Epithelial cell of esophagus (primary cell): ENCODE measurements at regions not wholly inside any gene's neighbourhood (a gene's known extent, or its start where the extent isn't known, plus 50 kb on each side); places are given as distances from the start of the nearest gene placed in this dataset.
"Not testable (repeated sequence)": the region's sequence is repeated elsewhere in the genome, so short reads cannot be mapped to it uniquely, and the experiment has no call there.

Experiments
- DNase-seq: peaks from one replicate; pipeline ENCODE4 v3.0.0; 2010; ENCODE audit warnings: low read depth
- H3K4me3 ChIP-seq: 2 replicates; pipeline ENCODE4 v1.5.1; 2011; ENCODE audit warnings: mild to moderate bottlenecking, low read length, control low read depth
- TF ChIP-seq, protein P1 (sequence below): IDR thresholded peaks from 2 replicates; pipeline ENCODE4 v1.5.1; 2011; ENCODE audit warnings: low read depth, mild to moderate bottlenecking, low read length, control low read depth, inconsistent platforms; ENCODE audit not compliant: insufficient read depth; ENCODE audit errors: missing control alignments

DNA sequence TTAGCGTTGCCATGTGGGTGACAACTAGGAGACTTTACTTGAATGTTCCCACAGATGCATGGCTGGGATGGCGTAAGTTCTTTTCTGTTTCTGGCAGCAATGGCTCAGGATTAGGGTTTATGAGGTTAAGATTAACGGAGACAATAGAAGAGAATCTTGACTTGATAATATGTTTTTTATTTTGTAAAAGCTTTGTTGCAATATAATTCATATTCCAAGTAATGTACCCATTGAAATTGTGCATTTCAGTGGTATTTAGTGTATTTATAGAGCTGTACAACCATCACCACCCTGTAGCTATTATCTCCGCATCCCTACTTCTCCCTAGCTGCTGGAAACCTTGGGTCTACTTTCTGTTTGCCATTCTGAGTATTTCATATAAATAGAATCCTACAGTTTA is 349.2 kb downstream of the UTRN start:
- TF ChIP-seq, protein P1, sequence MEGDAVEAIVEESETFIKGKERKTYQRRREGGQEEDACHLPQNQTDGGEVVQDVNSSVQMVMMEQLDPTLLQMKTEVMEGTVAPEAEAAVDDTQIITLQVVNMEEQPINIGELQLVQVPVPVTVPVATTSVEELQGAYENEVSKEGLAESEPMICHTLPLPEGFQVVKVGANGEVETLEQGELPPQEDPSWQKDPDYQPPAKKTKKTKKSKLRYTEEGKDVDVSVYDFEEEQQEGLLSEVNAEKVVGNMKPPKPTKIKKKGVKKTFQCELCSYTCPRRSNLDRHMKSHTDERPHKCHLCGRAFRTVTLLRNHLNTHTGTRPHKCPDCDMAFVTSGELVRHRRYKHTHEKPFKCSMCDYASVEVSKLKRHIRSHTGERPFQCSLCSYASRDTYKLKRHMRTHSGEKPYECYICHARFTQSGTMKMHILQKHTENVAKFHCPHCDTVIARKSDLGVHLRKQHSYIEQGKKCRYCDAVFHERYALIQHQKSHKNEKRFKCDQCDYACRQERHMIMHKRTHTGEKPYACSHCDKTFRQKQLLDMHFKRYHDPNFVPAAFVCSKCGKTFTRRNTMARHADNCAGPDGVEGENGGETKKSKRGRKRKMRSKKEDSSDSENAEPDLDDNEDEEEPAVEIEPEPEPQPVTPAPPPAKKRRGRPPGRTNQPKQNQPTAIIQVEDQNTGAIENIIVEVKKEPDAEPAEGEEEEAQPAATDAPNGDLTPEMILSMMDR, result no peak
- no peak overlapping the region for H3K4me3 ChIP-seq
- no peak for DNase-seq

DNA sequence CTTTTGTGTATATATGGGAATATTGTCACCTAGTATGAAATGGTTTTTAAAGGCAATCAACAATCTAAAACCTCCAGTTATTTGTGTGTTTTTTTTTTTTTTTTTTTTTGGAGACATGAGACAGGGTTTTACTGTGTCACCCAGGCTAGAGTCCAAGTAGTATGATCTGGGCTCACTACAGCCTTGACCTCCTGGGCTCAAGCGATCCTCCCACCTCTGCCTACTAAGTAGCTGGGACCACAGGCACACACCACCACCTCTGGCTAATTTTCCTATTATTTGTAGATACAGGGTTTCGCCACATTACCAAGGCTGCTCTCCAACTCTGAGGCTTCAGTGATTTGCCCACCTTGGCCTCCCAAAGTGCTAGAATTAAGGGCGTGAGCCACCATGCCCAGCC is 349.9 kb downstream of the UTRN start:
- DNase-seq, result no peak
- TF ChIP-seq, protein P1, result no peak
- no peak overlapping the region for H3K4me3 ChIP-seq

DNA sequence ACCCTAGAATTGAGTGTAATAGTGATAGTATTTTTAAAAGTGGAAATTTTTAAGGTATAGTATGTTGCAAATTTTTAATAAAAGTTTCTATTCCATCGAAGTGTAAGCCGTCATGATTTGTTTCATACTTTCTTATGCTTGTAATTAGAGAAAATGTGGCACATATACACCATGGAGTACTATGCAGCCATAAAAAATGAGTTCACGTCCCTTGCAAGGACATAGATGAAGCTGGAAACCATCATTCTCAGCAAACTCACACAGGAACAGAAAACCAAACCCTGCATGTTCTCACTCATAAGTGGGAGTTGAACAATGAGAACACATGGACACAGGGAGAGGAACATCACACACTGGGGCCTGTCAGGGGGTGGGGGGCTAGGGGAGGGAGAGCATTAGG is 350.9 kb downstream of the UTRN start:
- not testable (repeated sequence) for DNase-seq, H3K4me3 ChIP-seq

DNA sequence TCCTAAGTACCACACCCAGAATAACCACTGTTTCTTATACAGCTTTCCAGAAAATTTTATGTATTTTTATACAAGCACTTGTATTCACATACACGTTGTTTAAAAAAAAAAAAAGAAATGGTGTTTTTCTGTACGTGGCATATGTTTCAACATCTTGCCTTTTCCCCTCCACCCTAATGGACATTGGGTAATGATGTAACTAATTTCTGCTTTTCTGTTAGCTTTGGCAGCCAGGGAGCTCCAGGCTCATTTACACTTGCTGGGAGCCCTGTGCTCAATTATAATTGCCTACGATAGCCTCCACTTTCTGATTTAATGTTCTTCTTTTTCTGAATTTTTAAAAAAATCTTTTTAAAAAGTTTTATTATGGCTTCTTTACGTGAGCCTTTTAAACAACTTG is 352.4 kb downstream of the UTRN start:
- no peak for DNase-seq
- TF ChIP-seq, protein P1, result no peak

DNA sequence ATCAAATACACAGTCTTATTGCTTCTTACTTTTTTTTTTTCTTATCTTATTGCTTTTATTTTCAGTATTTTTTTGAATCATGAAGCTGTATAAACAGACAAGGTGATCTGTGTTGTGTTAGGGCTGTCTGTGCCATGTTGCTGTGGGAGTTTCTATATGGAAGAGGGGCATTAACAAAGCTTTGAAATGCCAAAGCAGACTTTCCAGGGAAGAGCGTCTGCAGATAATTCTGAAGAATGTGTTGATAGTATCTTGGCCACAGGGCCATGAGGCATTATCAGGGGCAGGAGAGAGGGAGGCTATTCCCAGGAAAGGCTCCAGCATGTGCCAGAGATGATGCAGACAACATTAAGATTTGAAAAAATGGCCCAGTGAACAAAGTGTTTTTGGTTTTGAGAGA is 354.5 kb downstream of the UTRN start:
- no peak for DNase-seq

More for the DNA sequence above, 352.4 kb downstream of the UTRN start:
- no peak overlapping the region for H3K4me3 ChIP-seq

DNA sequence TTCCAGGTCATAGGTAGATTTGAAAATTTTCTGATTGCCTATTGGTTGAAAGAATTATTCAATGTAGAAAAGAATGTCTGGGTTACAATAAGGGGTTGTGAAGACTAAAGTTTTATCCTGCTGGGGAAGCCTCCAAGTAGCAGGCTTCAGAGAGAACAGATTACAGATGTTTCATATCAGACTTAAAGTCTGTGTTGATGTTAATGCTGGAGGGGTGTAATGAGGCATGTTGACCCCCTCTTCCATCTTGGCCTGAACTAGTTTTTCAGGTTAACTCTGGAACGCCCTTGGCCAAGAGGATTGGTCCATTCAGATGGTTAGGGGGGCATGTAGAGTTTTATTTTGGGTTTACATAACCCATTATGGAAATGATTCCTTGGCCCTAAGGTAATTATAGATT is 356.2 kb downstream of the UTRN start:
- no peak overlapping the region for H3K4me3 ChIP-seq
- no peak for DNase-seq
- TF ChIP-seq, protein P1, result no peak

More for the DNA sequence above, 354.5 kb downstream of the UTRN start:
- TF ChIP-seq, protein P1, result no peak
- no peak overlapping the region for H3K4me3 ChIP-seq

DNA sequence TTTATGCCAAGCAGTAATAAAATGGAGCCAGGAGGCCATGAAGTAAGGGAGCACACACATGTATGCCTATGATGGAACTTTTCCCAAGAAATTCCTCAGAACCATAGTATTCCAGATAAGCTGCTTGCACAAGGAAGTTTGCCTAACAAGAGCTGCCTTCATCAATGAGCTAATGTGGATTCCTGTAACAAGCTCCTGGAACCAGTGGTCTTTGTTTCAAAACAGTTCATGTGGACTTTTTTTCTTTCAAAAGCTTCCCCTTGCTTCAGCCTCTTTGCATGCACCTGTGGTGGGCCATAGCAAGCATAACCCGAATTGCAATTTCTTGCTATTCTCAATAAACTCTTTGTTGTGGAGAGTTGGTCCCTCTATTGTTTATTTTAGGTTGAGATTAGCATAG is 359.6 kb downstream of the UTRN start:
- H3K4me3 ChIP-seq, result no peak overlapping the region
- DNase-seq, result no peak
- TF ChIP-seq, protein P1, result no peak
